PC-3 (cell line): ENCODE measurements at regions not wholly inside any gene's neighbourhood (a gene's known extent, or its start where the extent isn't known, plus 50 kb on each side); places are given as distances from the start of the nearest gene placed in this dataset.

Experiments
- CTCF ChIP-seq: fragments of 300-600 bp; sonication (generic); conservative IDR thresholded peaks from 2 replicates; pipeline ENCODE4 v1.5.1; 2017; ENCODE audit warnings: antibody characterized with exemption, low read depth, mild to moderate bottlenecking, low read length
- EZH2 ChIP-seq: fragments of 300-600 bp; sonication (generic); IDR thresholded peaks from one replicate; pipeline ENCODE4 v1.6.1; 2017; ENCODE audit warnings: antibody characterized with exemption, mild to moderate bottlenecking, low read length; ENCODE audit not compliant: unreplicated experiment

GRCh38 chr1:99529002-99529401, 116.9 kb upstream of the PALMD start:
- TF ChIP-seq CTCF = no peak
- no peak for TF ChIP-seq EZH2
